ENCODE measurements at regions not wholly inside any gene's neighbourhood (a gene's known extent, or its start where the extent isn't known, plus 50 kb on each side); places are given as distances from the start of the nearest gene placed in this dataset.

DNA sequence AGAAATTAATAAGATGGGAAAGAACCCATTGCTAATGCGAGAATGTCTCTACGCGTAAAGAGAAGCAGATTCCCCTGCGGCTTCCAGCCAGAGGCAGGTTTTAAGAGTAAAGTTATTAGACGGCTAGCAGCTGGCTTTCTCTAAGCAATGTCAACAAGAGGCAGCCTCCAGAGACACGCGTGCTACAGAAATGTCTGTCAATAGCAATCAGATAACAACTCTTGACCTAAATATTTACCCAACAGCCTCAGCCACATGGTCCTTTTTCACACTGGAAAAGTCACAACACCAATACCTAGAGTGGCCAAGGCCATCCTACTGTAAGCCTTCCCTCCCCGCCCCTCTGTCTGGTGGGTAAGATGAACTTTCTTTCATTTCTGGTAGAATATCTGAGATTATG lies 146.0 kb upstream of the SFSWAP start:
- H3K4me3 ChIP-seq (ENCODE audit: low read depth, low read length): no peak overlapping the region
- no peaks in the 10 kb centered on the region for H3K27me3 ChIP-seq (ENCODE audit: control insufficient read depth, insufficient read depth, low read length)
- no peak for DNase-seq (ENCODE audit: low read depth)
- TF ChIP-seq, protein P1, sequence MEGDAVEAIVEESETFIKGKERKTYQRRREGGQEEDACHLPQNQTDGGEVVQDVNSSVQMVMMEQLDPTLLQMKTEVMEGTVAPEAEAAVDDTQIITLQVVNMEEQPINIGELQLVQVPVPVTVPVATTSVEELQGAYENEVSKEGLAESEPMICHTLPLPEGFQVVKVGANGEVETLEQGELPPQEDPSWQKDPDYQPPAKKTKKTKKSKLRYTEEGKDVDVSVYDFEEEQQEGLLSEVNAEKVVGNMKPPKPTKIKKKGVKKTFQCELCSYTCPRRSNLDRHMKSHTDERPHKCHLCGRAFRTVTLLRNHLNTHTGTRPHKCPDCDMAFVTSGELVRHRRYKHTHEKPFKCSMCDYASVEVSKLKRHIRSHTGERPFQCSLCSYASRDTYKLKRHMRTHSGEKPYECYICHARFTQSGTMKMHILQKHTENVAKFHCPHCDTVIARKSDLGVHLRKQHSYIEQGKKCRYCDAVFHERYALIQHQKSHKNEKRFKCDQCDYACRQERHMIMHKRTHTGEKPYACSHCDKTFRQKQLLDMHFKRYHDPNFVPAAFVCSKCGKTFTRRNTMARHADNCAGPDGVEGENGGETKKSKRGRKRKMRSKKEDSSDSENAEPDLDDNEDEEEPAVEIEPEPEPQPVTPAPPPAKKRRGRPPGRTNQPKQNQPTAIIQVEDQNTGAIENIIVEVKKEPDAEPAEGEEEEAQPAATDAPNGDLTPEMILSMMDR (IDR thresholded peaks at IDR 0.05; ENCODE audit: insufficient read depth, low read length, poor library complexity, severe bottlenecking): no peak
- H3K36me3 ChIP-seq (ENCODE audit: control insufficient read depth, insufficient read depth, low read length): no peaks in the 10 kb centered on the region

DNA sequence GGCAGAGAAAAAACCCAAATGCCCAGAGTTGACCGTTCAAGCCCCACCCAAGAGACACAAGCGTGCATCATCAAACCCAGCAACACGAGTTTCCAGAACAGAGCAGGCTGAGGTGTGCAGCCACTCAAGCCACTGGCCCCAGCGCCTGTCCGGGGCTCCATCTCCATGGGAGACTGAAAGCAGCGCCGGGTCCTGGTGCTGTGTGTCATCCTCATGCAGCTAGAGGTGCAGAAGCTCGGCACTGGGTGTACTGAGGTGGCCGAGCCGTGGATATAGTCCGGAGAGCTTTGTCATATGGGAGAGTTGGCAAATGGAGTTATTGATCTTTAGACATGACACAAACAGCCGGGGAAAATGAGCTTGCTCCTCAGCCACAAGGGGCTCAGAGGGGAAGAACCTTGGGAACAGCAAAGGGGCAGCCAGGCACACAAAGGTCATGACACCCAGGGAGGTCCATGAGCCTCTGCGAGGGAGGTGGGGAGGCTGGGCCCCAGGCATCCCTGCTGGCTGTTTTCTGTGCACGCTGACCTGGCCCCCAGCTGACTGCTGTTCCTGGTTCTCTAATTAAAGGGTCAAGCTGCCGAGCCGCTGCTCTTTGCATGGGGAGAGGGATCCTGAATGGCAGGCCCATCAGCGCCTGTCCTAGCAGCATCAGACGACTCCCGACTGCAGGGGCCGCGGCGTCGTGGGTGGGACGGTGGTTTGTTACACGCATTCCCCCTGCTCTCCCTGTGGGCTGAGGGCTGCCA lies 145.4 kb upstream of the SFSWAP start:
- no peaks in the 10 kb centered on the region for H3K27me3 ChIP-seq (ENCODE audit: control insufficient read depth, insufficient read depth, low read length)
- H3K36me3 ChIP-seq (ENCODE audit: control insufficient read depth, insufficient read depth, low read length): no peaks in the 10 kb centered on the region
- no peak for DNase-seq (ENCODE audit: low read depth)
- H3K4me3 ChIP-seq (ENCODE audit: low read depth, low read length): no peak overlapping the region
- TF ChIP-seq, protein P1 (IDR thresholded peaks at IDR 0.05; ENCODE audit: insufficient read depth, low read length, poor library complexity, severe bottlenecking): no peak

GRCh38 chr12:131568336-131568735 lies 142.6 kb upstream of the SFSWAP start:
- no peak for DNase-seq (ENCODE audit: low read depth)
- TF ChIP-seq, protein P1 (IDR thresholded peaks at IDR 0.05; ENCODE audit: insufficient read depth, low read length, poor library complexity, severe bottlenecking): no peak
- Histone ChIP-seq H3K36me3 (ENCODE audit: control insufficient read depth, insufficient read depth, low read length) (no peaks in the 10 kb centered on the region), H3K27me3 (ENCODE audit: control insufficient read depth, insufficient read depth, low read length) (no peaks in the 10 kb centered on the region), H3K4me3 (ENCODE audit: low read depth, low read length) (no peak overlapping the region)

DNA sequence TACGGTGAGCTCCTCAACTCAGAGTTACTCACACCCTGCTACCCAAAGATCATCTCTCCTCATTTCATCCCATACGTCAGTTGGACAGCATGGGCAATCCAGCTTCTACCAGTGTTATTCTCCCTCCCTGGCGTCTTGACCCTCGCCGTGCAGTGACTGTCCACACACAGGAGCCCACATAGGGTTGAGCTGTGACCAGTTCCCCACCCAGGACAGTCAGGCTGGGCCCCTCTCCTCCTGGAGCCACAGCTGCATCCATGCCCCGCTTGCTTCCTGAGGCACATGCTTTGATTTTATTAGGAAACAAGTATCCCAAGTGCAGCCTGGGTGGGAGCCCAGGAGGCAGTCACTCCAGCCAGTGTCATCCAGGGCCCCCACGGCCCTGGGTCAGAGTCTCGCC lies 140.3 kb upstream of the SFSWAP start:
- no peaks in the 10 kb centered on the region for H3K36me3 ChIP-seq (ENCODE audit: control insufficient read depth, insufficient read depth, low read length)
- TF ChIP-seq, protein P1 (IDR thresholded peaks at IDR 0.05; ENCODE audit: insufficient read depth, low read length, poor library complexity, severe bottlenecking): no peak

DNA sequence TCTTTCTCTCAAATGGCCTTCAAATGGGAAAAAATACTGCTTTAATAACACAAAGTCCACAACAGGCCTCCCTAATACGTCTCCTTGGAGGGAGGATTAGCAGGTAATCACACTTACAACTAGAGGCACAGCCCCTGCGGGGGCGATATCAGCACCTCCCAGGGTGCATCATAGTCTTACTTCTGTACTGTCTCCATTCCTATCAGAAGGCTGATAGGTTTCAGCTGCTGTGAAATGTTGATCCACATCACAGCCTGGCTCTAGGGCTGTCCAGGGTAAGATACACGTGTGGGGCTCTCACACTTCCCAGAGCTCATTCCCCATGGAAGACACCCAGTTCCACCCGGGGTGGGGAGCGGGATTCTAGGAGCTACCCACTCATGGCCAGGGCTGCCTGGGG lies 139.1 kb upstream of the SFSWAP start:
- Histone ChIP-seq H3K27me3 (ENCODE audit: control insufficient read depth, insufficient read depth, low read length) (no peaks in the 10 kb centered on the region), H3K36me3 (ENCODE audit: control insufficient read depth, insufficient read depth, low read length) (no peaks in the 10 kb centered on the region), H3K4me3 (ENCODE audit: low read depth, low read length) (no peak overlapping the region)
- DNase-seq (ENCODE audit: low read depth): no peak
- TF ChIP-seq, protein P1 (IDR thresholded peaks at IDR 0.05; ENCODE audit: insufficient read depth, low read length, poor library complexity, severe bottlenecking): no peak

More for the DNA sequence above, 140.3 kb upstream of the SFSWAP start:
- no peaks in the 10 kb centered on the region for H3K27me3 ChIP-seq (ENCODE audit: control insufficient read depth, insufficient read depth, low read length)
- H3K4me3 ChIP-seq (ENCODE audit: low read depth, low read length): no peak overlapping the region
- no peak for DNase-seq (ENCODE audit: low read depth)

GRCh38 chr12:131572626-131573025 lies 138.3 kb upstream of the SFSWAP start:
- no peaks in the 10 kb centered on the region for H3K36me3 ChIP-seq (ENCODE audit: control insufficient read depth, insufficient read depth, low read length)
- no peak overlapping the region for H3K4me3 ChIP-seq (ENCODE audit: low read depth, low read length)
- TF ChIP-seq, protein P1 (IDR thresholded peaks at IDR 0.05; ENCODE audit: insufficient read depth, low read length, poor library complexity, severe bottlenecking): no peak
- H3K27me3 ChIP-seq (ENCODE audit: control insufficient read depth, insufficient read depth, low read length): no peaks in the 10 kb centered on the region
- DNase-seq (ENCODE audit: low read depth): no peak
